K562 (cell line): ENCODE measurements at regions not wholly inside any gene's neighbourhood (a gene's known extent, or its start where the extent isn't known, plus 50 kb on each side); places are given as distances from the start of the nearest gene placed in this dataset.

ENCODE experiments used
- BHLHE40 ChIP-seq: IDR thresholded peaks from 2 replicates; pipeline ENCODE4 v1.6.1; 2011; ENCODE audit warnings: low read length, improper control_type of control experiment
- CBFA2T2 ChIP-seq: fragments of 450-650 bp; conservative IDR thresholded peaks from 2 replicates; pipeline ENCODE4 v1.6.1; 2017; ENCODE audit warnings: mild to moderate bottlenecking
- DACH1 ChIP-seq: fragments of 450-650 bp; IDR thresholded peaks from 2 replicates; pipeline ENCODE4 v1.6.1; 2018; ENCODE audit not compliant: partially characterized antibody
- DPF2 ChIP-seq: fragments of 450-650 bp; IDR thresholded peaks from 2 replicates; pipeline ENCODE4 v1.6.1; 2016
- GATAD2B ChIP-seq: fragments of 450-650 bp; IDR thresholded peaks from 2 replicates; pipeline ENCODE4 v1.6.1; 2017; ENCODE audit warnings: mild to moderate bottlenecking, borderline replicate concordance
- HES1 ChIP-seq: fragments of 450-650 bp; IDR thresholded peaks from 2 replicates; pipeline ENCODE4 v1.6.1; 2016; ENCODE audit warnings: low read depth, mild to moderate bottlenecking, moderate library complexity
- ID3 ChIP-seq, 2 experiments: fragments of 250-450 bp in 1 of 2; fragments of 450-650 bp in 1 of 2; sonication (Bioruptor Pico) in 1 of 2; IDR thresholded peaks; 2 replicates each; pipeline versions ENCODE4 v1.6.1 to v1.8.0; 2016 to 2021; ENCODE audit warnings: mild to moderate bottlenecking in 2 of 2, moderate library complexity in 2 of 2, missing compliant biosample characterization in 1 of 2, missing genetic modification characterization in 1 of 2
- NCOA1 ChIP-seq: fragments of 450-650 bp; IDR thresholded peaks from 2 replicates; pipeline ENCODE4 v1.6.1; 2016; ENCODE audit warnings: low read depth
- NONO ChIP-seq, 2 experiments: fragments of 200-400 bp in 1 of 2; fragments of 450-650 bp in 1 of 2; formaldehyde crosslinking in 1 of 2; IDR thresholded peaks; 2 replicates each; pipeline ENCODE4 v1.6.1; 2017; ENCODE audit warnings: low read depth in 2 of 2, mild to moderate bottlenecking in 2 of 2, moderate library complexity in 2 of 2, low read length in 1 of 2
- POLR3G ChIP-seq: IDR thresholded peaks from 2 replicates; pipeline ENCODE4 v1.6.1; 2011; ENCODE audit not compliant: insufficient read length, insufficient replicate concordance; ENCODE audit errors: extremely low read depth
- PRDM10 ChIP-seq: fragments of 450-650 bp; IDR thresholded peaks from 2 replicates; pipeline ENCODE4 v1.6.1; 2018; ENCODE audit not compliant: partially characterized antibody
- SMAD3 ChIP-seq: fragments of 450-650 bp; formaldehyde crosslinking; conservative IDR thresholded peaks from 2 replicates; pipeline ENCODE4 v1.4.0; 2020; ENCODE audit warnings: mild to moderate bottlenecking
- TOE1 ChIP-seq, 2 experiments: fragments of 450-650 bp in 1 of 2; sonication (generic) in 1 of 2; formaldehyde crosslinking in 1 of 2; IDR thresholded peaks; 2 replicates each; pipeline versions ENCODE4 v1.7.1 to v1.8.0; 2016 to 2022; ENCODE audit warnings: borderline replicate concordance in 2 of 2, mild to moderate bottlenecking in 2 of 2, antibody characterized with exemption in 1 of 2, inconsistent platforms in 1 of 2, low read depth in 1 of 2, missing genetic modification reagents in 1 of 2, moderate library complexity in 1 of 2
- ZBTB17 ChIP-seq: fragments of 450-650 bp; formaldehyde crosslinking; IDR thresholded peaks from 2 replicates; pipeline ENCODE4 v1.4.0; 2020; ENCODE audit warnings: mild to moderate bottlenecking
- ZEB2 ChIP-seq: fragments of 450-650 bp; IDR thresholded peaks from 2 replicates; pipeline ENCODE4 v1.6.1; 2016
- ZNF174 ChIP-seq: fragments of 250-450 bp; sonication (Bioruptor Pico); IDR thresholded peaks from 2 replicates; pipeline ENCODE4 v1.4.0; 2020; ENCODE audit warnings: mild to moderate bottlenecking
- ZNF644 ChIP-seq: fragments of 200-800 bp; sonication (Bioruptor generic); IDR thresholded peaks from 2 replicates; pipeline ENCODE4 v1.6.1; 2016; ENCODE audit warnings: low read depth, missing genetic modification characterization, missing compliant biosample characterization
- TF ChIP-seq, protein P1 (sequence below): fragments of 150-350 bp; conservative IDR thresholded peaks from 2 replicates; pipeline ENCODE4 v1.6.1; 2014; ENCODE audit warnings: low read length
- TF ChIP-seq, protein P2 (sequence below): IDR thresholded peaks from 2 replicates; pipeline ENCODE4 v1.6.1; 2012; ENCODE audit warnings: low read depth, low read length, improper control_type of control experiment, borderline replicate concordance

DNA sequence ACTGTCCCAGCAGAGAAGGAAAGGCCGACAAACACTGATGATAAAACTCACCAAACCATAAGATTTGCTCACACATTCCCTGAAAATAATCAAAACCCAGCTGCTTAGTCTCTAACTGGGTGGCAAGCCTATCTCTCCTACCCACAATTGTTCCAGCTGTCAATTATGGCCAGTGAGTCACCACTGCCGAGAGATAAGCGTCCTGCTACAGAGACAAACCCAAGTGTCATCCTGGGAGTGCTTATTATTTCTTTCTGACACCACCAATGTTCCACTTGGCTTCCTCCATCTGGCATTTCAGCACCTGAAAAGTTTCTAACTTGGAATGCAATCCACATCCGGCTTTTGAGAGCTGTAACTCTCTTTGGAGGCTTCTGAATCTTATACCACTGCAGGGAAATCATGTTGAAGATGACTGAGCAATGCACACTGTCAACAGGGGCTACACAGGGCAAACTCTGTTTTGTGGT is 51.5 kb upstream of the VAV3 start (continued):
- TF ChIP-seq ZEB2 (peak; percentile 87), NCOA1 (peak; percentile 86), DACH1 (peak; percentile 96), DPF2 (peak; percentile 99), ZNF174 (CRISPR knock-in tag) (no peak), POLR3G (no peak), TOE1 (IDR thresholded peaks at IDR 0.05; ENCODE audit: borderline replicate concordance) (peak; percentile 52; the same call in 1 of the 2 replicates), TOE1 (CRISPR knock-in tag; IDR thresholded peaks at IDR 0.05; ENCODE audit: borderline replicate concordance, low read depth) (no peak), ID3 (CRISPR knock-in tag; IDR thresholded peaks at IDR 0.05) (no peak), ID3 (tag; IDR thresholded peaks at IDR 0.05) (peak; percentile 83), HES1 (peak; percentile 90), ZNF644 (tag) (peak; percentile 96), SMAD3 (peak; percentile 91), NONO (IDR thresholded peaks at IDR 0.05; ENCODE audit: low read depth in 2 of 2, low read length in 1 of 2) (0 out of 4 replicates have a peak, but pooled peaks of 1 of the 2 experiments have one; percentile 16), BHLHE40 (peak; percentile 71), CBFA2T2 (peak; percentile 98), PRDM10 (peak; percentile 74), GATAD2B (peak; percentile 71; the same call in 1 of the 2 replicates), ZBTB17 (CRISPR knock-in tag) (peak; percentile 85)
- TF ChIP-seq, protein P1, sequence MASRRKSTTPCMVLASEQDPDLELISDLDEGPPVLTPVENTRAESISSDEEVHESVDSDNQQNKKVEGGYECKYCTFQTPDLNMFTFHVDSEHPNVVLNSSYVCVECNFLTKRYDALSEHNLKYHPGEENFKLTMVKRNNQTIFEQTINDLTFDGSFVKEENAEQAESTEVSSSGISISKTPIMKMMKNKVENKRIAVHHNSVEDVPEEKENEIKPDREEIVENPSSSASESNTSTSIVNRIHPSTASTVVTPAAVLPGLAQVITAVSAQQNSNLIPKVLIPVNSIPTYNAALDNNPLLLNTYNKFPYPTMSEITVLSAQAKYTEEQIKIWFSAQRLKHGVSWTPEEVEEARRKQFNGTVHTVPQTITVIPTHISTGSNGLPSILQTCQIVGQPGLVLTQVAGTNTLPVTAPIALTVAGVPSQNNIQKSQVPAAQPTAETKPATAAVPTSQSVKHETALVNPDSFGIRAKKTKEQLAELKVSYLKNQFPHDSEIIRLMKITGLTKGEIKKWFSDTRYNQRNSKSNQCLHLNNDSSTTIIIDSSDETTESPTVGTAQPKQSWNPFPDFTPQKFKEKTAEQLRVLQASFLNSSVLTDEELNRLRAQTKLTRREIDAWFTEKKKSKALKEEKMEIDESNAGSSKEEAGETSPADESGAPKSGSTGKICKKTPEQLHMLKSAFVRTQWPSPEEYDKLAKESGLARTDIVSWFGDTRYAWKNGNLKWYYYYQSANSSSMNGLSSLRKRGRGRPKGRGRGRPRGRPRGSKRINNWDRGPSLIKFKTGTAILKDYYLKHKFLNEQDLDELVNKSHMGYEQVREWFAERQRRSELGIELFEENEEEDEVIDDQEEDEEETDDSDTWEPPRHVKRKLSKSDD = no peak
- TF ChIP-seq, protein P2, sequence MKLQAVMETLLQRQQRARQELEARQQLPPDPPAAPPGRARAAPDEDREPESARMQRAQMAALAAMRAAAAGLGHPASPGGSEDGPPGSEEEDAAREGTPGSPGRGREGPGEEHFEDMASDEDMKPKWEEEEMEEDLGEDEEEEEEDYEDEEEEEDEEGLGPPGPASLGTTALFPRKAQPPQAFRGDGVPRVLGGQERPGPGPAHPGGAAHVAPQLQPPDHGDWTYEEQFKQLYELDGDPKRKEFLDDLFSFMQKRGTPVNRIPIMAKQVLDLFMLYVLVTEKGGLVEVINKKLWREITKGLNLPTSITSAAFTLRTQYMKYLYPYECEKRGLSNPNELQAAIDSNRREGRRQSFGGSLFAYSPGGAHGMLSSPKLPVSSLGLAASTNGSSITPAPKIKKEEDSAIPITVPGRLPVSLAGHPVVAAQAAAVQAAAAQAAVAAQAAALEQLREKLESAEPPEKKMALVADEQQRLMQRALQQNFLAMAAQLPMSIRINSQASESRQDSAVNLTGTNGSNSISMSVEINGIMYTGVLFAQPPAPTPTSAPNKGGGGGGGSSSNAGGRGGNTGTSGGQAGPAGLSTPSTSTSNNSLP = 0 out of 2 replicates have a peak, but pooled peaks have one; percentile 62
